NT2/D1 (cell line): ENCODE measurements at regions not wholly inside any gene's neighbourhood (a gene's known extent, or its start where the extent isn't known, plus 50 kb on each side); places are given as distances from the start of the nearest gene placed in this dataset.

Experiments
- YY1 ChIP-seq: IDR thresholded peaks from 2 replicates; pipeline ENCODE4 v1.6.1; 2011; ENCODE audit not compliant: insufficient read length, insufficient read depth
- ZNF274 ChIP-seq: IDR thresholded peaks from 2 replicates; pipeline ENCODE4 v1.6.1; 2011; ENCODE audit warnings: mild to moderate bottlenecking, low read depth, low read length

- TF ChIP-seq YY1 (no peak), ZNF274 (no peak)
Observed at GRCh38 chr3:21055015-21055414, 696.0 kb downstream of the ZNF385D start.
